ENCODE measurements at regions not wholly inside any gene's neighbourhood (a gene's known extent, or its start where the extent isn't known, plus 50 kb on each side); places are given as distances from the start of the nearest gene placed in this dataset.

DNA sequence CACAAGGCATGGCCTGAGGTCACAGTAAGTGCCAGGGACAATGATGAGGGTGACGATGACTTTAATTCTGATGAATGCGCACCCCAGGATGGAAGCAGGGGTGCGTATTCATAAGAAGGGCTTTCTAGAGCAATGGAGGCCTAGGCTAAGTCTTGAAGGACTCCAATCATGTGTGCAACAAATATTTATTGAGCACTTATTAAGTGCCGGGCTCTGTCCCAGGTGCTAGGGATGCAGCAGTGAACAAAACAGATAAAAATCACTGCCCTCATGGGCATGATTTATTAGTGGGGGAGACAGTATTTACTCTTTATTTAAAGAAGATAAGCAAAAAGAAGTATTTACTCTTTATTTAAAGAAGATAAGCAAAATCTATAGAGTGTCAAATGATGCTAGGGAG is 198.2 kb upstream of the KCNG1 start:
- intact Hi-C loops (cut with micrococcal nuclease): no loop called here
- H3K4me3 ChIP-seq: no peak overlapping the region
- no peak overlapping the region for H3K27ac ChIP-seq (replicated peaks)
- no peak for DNase-seq
- H3K36me3 ChIP-seq: no peaks in the 10 kb centered on the region
- no peaks in the 10 kb centered on the region for H3K4me1 ChIP-seq
- TF ChIP-seq, protein P1, sequence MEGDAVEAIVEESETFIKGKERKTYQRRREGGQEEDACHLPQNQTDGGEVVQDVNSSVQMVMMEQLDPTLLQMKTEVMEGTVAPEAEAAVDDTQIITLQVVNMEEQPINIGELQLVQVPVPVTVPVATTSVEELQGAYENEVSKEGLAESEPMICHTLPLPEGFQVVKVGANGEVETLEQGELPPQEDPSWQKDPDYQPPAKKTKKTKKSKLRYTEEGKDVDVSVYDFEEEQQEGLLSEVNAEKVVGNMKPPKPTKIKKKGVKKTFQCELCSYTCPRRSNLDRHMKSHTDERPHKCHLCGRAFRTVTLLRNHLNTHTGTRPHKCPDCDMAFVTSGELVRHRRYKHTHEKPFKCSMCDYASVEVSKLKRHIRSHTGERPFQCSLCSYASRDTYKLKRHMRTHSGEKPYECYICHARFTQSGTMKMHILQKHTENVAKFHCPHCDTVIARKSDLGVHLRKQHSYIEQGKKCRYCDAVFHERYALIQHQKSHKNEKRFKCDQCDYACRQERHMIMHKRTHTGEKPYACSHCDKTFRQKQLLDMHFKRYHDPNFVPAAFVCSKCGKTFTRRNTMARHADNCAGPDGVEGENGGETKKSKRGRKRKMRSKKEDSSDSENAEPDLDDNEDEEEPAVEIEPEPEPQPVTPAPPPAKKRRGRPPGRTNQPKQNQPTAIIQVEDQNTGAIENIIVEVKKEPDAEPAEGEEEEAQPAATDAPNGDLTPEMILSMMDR (IDR thresholded peaks at IDR 0.05; ENCODE audit: borderline replicate concordance): no peak
- H3K9me3 ChIP-seq (replicated peaks): peaks cover 14% of the 10 kb centered on the region
- peaks cover 94% of the 10 kb centered on the region for H3K27me3 ChIP-seq (ENCODE audit: low read depth)

DNA sequence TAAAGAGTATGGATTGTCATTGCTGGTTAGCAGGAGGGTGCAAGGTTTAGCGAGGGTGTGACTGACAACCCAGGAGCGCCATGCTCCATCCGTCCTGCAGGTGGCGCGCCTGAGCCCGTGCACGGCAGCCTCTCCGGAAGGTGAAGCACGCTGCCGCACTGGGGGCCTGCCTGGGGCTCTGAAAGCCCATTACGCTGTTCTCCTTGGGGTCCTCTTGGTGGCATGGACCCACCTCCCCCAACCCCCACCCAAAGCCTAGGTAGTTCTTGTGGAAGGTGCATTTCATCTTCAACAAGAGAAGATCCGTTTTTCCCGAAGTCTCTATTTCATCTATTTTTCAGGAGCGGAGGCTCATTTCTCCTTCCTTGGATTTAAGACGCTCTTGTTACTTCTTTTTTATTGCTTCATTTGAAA is 197.4 kb upstream of the KCNG1 start:
- DNase-seq: peak; percentile 20
- H3K27me3 ChIP-seq (ENCODE audit: low read depth): peaks cover 88% of the 10 kb centered on the region
- no peaks in the 10 kb centered on the region for H3K4me1 ChIP-seq
- TF ChIP-seq, protein P1 (IDR thresholded peaks at IDR 0.05; ENCODE audit: borderline replicate concordance): peak; percentile 84
- intact Hi-C loops (cut with micrococcal nuclease): no loop called here
- H3K27ac ChIP-seq (replicated peaks): no peak overlapping the region
- no peak overlapping the region for H3K4me3 ChIP-seq
- peaks cover 14% of the 10 kb centered on the region for H3K9me3 ChIP-seq (replicated peaks)
- H3K36me3 ChIP-seq: no peaks in the 10 kb centered on the region

DNA sequence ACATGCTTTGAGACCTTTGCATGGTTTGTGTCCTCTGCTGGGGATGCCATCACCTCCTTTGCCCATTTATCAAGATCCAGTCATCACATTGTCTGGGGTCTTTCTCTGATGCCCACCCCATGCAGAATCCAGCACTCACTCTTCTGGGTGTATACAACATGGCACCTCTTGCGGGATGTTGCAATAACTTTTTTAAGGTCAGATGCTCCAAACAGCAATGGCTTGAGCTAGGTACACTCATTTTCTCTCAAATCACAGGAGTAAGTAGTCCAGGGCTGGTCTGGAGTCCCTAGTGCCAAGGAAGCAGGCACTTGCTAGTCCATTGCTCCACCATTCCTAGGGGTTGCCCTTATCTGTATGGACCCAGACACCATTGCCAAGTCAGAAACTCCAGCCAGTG is 196.6 kb upstream of the KCNG1 start:
- intact Hi-C loops (cut with micrococcal nuclease): no loop called here
- Histone ChIP-seq H3K4me1 (no peaks in the 10 kb centered on the region), H3K4me3 (no peak overlapping the region), H3K27ac (replicated peaks) (no peak overlapping the region), H3K27me3 (ENCODE audit: low read depth) (peaks cover 88% of the 10 kb centered on the region), H3K36me3 (no peaks in the 10 kb centered on the region), H3K9me3 (replicated peaks) (peaks cover 11% of the 10 kb centered on the region)
- DNase-seq: no peak
- TF ChIP-seq, protein P1 (IDR thresholded peaks at IDR 0.05; ENCODE audit: borderline replicate concordance): no peak

DNA sequence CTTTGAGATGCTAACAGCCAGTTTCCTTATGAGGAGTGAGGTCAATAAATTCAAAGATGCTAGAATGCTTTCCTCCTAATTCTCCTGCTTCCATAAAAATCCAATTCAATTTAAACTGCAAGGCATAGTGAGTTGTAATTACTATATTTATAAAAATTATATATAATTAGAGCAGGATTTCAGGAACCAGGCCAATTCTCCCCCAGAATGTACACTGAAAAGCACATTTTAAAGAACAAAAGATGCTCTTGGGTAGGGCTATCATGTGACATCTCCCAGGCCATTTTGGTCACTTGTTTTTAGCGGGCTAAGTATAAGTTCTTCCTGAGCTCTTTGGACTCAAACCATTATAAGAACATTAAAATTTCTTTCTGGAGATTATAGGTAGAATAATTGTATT is 195.7 kb upstream of the KCNG1 start:
- H3K9me3 ChIP-seq (replicated peaks): peaks cover 8% of the 10 kb centered on the region
- no peak overlapping the region for H3K4me3 ChIP-seq
- H3K27me3 ChIP-seq (ENCODE audit: low read depth): peaks cover 88% of the 10 kb centered on the region
- intact Hi-C loops (cut with micrococcal nuclease): no loop called here
- TF ChIP-seq, protein P1 (IDR thresholded peaks at IDR 0.05; ENCODE audit: borderline replicate concordance): no peak
- H3K4me1 ChIP-seq: no peaks in the 10 kb centered on the region
- no peaks in the 10 kb centered on the region for H3K36me3 ChIP-seq
- no peak for DNase-seq
- no peak overlapping the region for H3K27ac ChIP-seq (replicated peaks)

DNA sequence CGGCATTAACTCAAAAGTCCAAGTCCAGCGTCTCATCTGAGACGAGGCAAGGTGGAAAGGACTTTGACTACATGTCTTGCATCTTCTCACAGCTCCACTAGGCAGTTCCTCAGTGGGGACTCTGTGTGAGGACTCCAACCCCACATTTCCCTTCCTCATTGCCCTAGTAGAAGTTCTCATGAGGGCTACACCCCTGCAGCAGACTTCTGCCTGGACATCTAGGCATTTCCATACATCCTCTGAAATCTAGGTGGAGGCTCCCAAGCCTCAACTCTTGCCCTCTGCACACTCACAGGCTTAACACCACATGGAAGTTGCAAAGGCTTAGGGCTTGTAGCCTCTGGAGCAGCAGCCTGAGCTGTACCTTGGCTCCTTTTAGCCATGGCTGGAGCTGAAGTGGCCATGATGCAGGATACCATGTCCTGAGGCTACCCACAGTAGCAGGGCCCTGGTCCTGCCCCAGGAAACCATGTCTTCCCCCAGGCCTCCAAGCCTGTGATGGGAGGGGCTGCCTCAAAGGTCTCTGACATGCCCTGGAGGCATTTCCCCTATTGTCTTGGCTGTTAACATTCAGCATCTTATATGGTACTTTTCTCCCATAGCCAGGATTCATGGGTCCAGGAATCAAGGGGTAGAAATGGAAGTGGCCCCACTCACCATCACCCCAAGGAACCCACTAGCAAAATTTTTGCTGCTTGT is 194.6 kb upstream of the KCNG1 start:
- Histone ChIP-seq H3K36me3 (no peaks in the 10 kb centered on the region), H3K27ac (replicated peaks) (no peak overlapping the region), H3K9me3 (replicated peaks) (peaks cover 8% of the 10 kb centered on the region), H3K4me1 (no peaks in the 10 kb centered on the region), H3K27me3 (ENCODE audit: low read depth) (peaks cover 88% of the 10 kb centered on the region), H3K4me3 (no peak overlapping the region)
- DNase-seq: no peak
- intact Hi-C loops (cut with micrococcal nuclease): no loop called here
- TF ChIP-seq, protein P1 (IDR thresholded peaks at IDR 0.05; ENCODE audit: borderline replicate concordance): no peak
